Astrocyte (in vitro differentiated cells and primary cell): ENCODE measurements at regions not wholly inside any gene's neighbourhood (a gene's known extent, or its start where the extent isn't known, plus 50 kb on each side); places are given as distances from the start of the nearest gene placed in this dataset.

Experiments used
- DNase-seq: peaks from one replicate; pipeline ENCODE4 v3.0.0-alpha.2; 2010; ENCODE audit warnings: low read depth
- FAIRE-seq: peaks from 2 replicates; lab custom pipeline; 2011; peaks lifted over from hg19 to GRCh38; lab: Jason Lieb, UNC
- H2AFZ ChIP-seq: 2 replicates; pipeline ENCODE4 v1.6.0; 2012; ENCODE audit warnings: low read depth, low read length, inconsistent platforms
- H3K27ac ChIP-seq: 2 replicates; pipeline ENCODE4 v1.5.1; 2011; ENCODE audit warnings: low read depth, low read length, inconsistent platforms
- H3K27me3 ChIP-seq: 2 replicates; pipeline ENCODE4 v1.6.0; 2011; ENCODE audit warnings: low read length, inconsistent platforms; ENCODE audit not compliant: insufficient read depth
- H3K36me3 ChIP-seq: 2 replicates; pipeline ENCODE4 v1.5.1; 2011; ENCODE audit warnings: low read length, inconsistent platforms; ENCODE audit not compliant: insufficient read depth
- H3K4me1 ChIP-seq: 2 replicates; pipeline ENCODE4 v1.5.1; 2011; ENCODE audit warnings: low read length, inconsistent platforms; ENCODE audit not compliant: insufficient read depth
- H3K4me2 ChIP-seq: 2 replicates; pipeline ENCODE4 v1.6.0; 2012; ENCODE audit warnings: low read length, inconsistent platforms
- H3K4me3 ChIP-seq: 2 replicates; pipeline ENCODE4 v1.5.1; 2011; ENCODE audit warnings: low read depth, mild to moderate bottlenecking, low read length, inconsistent platforms; ENCODE audit not compliant: insufficient read depth
- H3K79me2 ChIP-seq: 2 replicates; pipeline ENCODE4 v1.6.0; 2012; ENCODE audit warnings: mild to moderate bottlenecking, low read length, inconsistent platforms; ENCODE audit not compliant: insufficient read depth
- H3K9ac ChIP-seq: 2 replicates; pipeline ENCODE4 v1.6.0; 2012; ENCODE audit warnings: mild to moderate bottlenecking, low read length, inconsistent platforms
- H3K9me3 ChIP-seq: 2 replicates; pipeline ENCODE4 v1.5.1; 2012; ENCODE audit warnings: low read depth, mild to moderate bottlenecking, low read length, inconsistent platforms; ENCODE audit not compliant: insufficient read depth
- H4K20me1 ChIP-seq: 2 replicates; pipeline ENCODE4 v1.6.0; 2012; ENCODE audit warnings: low read length, inconsistent platforms; ENCODE audit not compliant: insufficient read depth
- H3K27ac Mint-ChIP-seq: one replicate; pipeline ENCODE4 v1.8.0; 2021; ENCODE audit warnings: mild to moderate bottlenecking, mixed read lengths; ENCODE audit not compliant: unreplicated experiment
- H3K27me3 Mint-ChIP-seq: one replicate; pipeline ENCODE4 v1.8.0; 2021; ENCODE audit warnings: low read depth, mixed read lengths; ENCODE audit not compliant: unreplicated experiment
- H3K36me3 Mint-ChIP-seq: one replicate; pipeline ENCODE4 v1.8.0; 2021; ENCODE audit warnings: low read depth, mixed read lengths; ENCODE audit not compliant: unreplicated experiment
- H3K4me1 Mint-ChIP-seq: one replicate; pipeline ENCODE4 v1.8.0; 2021; ENCODE audit warnings: low read depth, mixed read lengths; ENCODE audit not compliant: unreplicated experiment
- H3K4me3 Mint-ChIP-seq: one replicate; pipeline ENCODE4 v1.8.0; 2021; ENCODE audit warnings: mild to moderate bottlenecking, moderate library complexity, mixed read lengths; ENCODE audit not compliant: unreplicated experiment
- H3K9me3 Mint-ChIP-seq: one replicate; pipeline ENCODE4 v1.8.0; 2021; ENCODE audit warnings: mild to moderate bottlenecking, mixed read lengths; ENCODE audit not compliant: unreplicated experiment
- CTCF ChIP-seq: IDR thresholded peaks from 2 replicates; pipeline ENCODE4 v1.5.1; 2011; ENCODE audit warnings: low read depth, mild to moderate bottlenecking, inconsistent platforms, low read length, moderate library complexity; ENCODE audit not compliant: insufficient read depth
- EZH2 ChIP-seq: IDR thresholded peaks from 2 replicates; pipeline ENCODE4 v1.6.1; 2012; ENCODE audit warnings: mild to moderate bottlenecking, low read length, inconsistent platforms; ENCODE audit not compliant: insufficient read depth

GRCh38 chr11:13117344-13117743, 108.2 kb downstream of the RASSF10 start:
- peaks cover 2% of the 10 kb centered on the region for H3K9me3 Mint-ChIP-seq
- DNase-seq (no peak), FAIRE-seq (no peak)
- H3K79me2 ChIP-seq = no peaks in the 10 kb centered on the region
- H3K27ac ChIP-seq = peak overlapping the region; percentile 27
- H3K4me1 Mint-ChIP-seq = peaks cover 57% of the 10 kb centered on the region
- H3K27me3 ChIP-seq = no peaks in the 10 kb centered on the region
- H3K36me3 Mint-ChIP-seq = no peaks in the 10 kb centered on the region
- H3K4me3 ChIP-seq = no peak overlapping the region
- no peak overlapping the region for H3K27ac Mint-ChIP-seq
- peaks cover 52% of the 10 kb centered on the region for H3K4me1 ChIP-seq
- H3K4me2 ChIP-seq = peak overlapping the region; percentile 66
- no peaks in the 10 kb centered on the region for H3K9me3 ChIP-seq
- TF ChIP-seq EZH2 (no peak), CTCF (no peak)
- no peak overlapping the region for H3K9ac ChIP-seq
- no peak overlapping the region for H2AFZ ChIP-seq
- no peaks in the 10 kb centered on the region for H3K36me3 ChIP-seq
- no peak overlapping the region for H3K4me3 Mint-ChIP-seq
- H3K27me3 Mint-ChIP-seq = no peaks in the 10 kb centered on the region
- no peaks in the 10 kb centered on the region for H4K20me1 ChIP-seq

- DNase-seq (peak; percentile 99), FAIRE-seq (peak; percentile 99)
- no peaks in the 10 kb centered on the region for H3K9me3 ChIP-seq
- peak overlapping the region; percentile 62 for H3K27ac ChIP-seq
- no peaks in the 10 kb centered on the region for H3K27me3 Mint-ChIP-seq
- H4K20me1 ChIP-seq = no peaks in the 10 kb centered on the region
- no peaks in the 10 kb centered on the region for H3K36me3 Mint-ChIP-seq
- H3K27me3 ChIP-seq = no peaks in the 10 kb centered on the region
- H2AFZ ChIP-seq = peak overlapping the region; percentile 4
- peak overlapping the region; percentile 66 for H3K4me2 ChIP-seq
- H3K4me3 ChIP-seq = no peak overlapping the region
- peaks cover 57% of the 10 kb centered on the region for H3K4me1 Mint-ChIP-seq
- H3K9ac ChIP-seq = peak overlapping the region; percentile 24
- peaks cover 4% of the 10 kb centered on the region for H3K9me3 Mint-ChIP-seq
- no peak overlapping the region for H3K4me3 Mint-ChIP-seq
- no peaks in the 10 kb centered on the region for H3K79me2 ChIP-seq
- H3K36me3 ChIP-seq = no peaks in the 10 kb centered on the region
- peaks cover 52% of the 10 kb centered on the region for H3K4me1 ChIP-seq
- H3K27ac Mint-ChIP-seq = peak overlapping the region; percentile 64
- TF ChIP-seq CTCF (no peak), EZH2 (no peak)
Measured at GRCh38 chr11:13118194-13118593, 109.1 kb downstream of the RASSF10 start.

- Histone ChIP-seq H3K27ac (peak overlapping the region; percentile 62), H2AFZ (no peak overlapping the region), H3K36me3 (no peaks in the 10 kb centered on the region), H3K4me3 (no peak overlapping the region), H3K27me3 (no peaks in the 10 kb centered on the region), H4K20me1 (no peaks in the 10 kb centered on the region), H3K4me2 (peak overlapping the region; percentile 66), H3K4me1 (peaks cover 52% of the 10 kb centered on the region), H3K79me2 (no peaks in the 10 kb centered on the region), H3K9ac (peak overlapping the region; percentile 24), H3K9me3 (no peaks in the 10 kb centered on the region)
- Mint-ChIP-seq H3K9me3 (peaks cover 4% of the 10 kb centered on the region), H3K27me3 (no peaks in the 10 kb centered on the region), H3K4me1 (peaks cover 57% of the 10 kb centered on the region), H3K4me3 (no peak overlapping the region), H3K27ac (peak overlapping the region; percentile 64), H3K36me3 (no peaks in the 10 kb centered on the region)
- FAIRE-seq = no peak
- DNase-seq = no peak
- TF ChIP-seq CTCF (no peak), EZH2 (no peak)
Measured at GRCh38 chr11:13118650-13119049, 109.5 kb downstream of the RASSF10 start.
